ENCODE measurements at regions not wholly inside any gene's neighbourhood (a gene's known extent, or its start where the extent isn't known, plus 50 kb on each side); places are given as distances from the start of the nearest gene placed in this dataset.

DNA sequence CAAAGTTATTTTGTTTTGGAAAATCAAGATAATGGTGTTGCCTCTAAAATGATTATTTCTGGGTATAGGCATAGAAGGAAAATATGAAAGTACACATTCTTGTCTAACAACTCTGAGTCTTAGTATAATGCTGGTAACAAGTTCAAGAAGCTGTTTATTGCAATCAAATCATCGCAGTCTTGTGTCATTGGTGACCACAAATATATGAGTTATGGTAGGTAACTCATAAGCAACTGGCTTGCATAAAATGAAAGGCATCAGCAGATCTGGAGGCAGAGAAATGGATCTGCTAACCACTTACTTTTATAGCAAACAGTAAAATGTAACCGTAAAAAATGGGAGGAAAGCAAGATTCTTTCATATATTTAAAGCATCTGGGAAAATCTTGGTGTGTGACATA lies 156.2 kb upstream of the TCF4 start:
- Histone ChIP-seq H3K27ac (ENCODE audit: low read depth, low read length) (no peak overlapping the region), H4K20me1 (ENCODE audit: insufficient read depth, low read length) (no peaks in the 10 kb centered on the region), H2AFZ (ENCODE audit: low read length) (no peak overlapping the region), H3K79me2 (ENCODE audit: insufficient read depth, low read length) (no peaks in the 10 kb centered on the region), H3K4me2 (ENCODE audit: insufficient read depth, low read length) (no peak overlapping the region), H3K9me3 (ENCODE audit: low read depth, low read length) (no peaks in the 10 kb centered on the region), H3K27me3 (ENCODE audit: insufficient read depth, low read length) (no peaks in the 10 kb centered on the region), H3K4me1 (ENCODE audit: insufficient read depth, low read length) (no peaks in the 10 kb centered on the region), H3K4me3 (ENCODE audit: insufficient read depth, low read length) (no peak overlapping the region), H3K36me3 (ENCODE audit: insufficient read depth, low read length) (no peaks in the 10 kb centered on the region)
- DNase-seq (ENCODE audit: insufficient read length, low spot score, missing footprints), result no peak
- no peak for TF ChIP-seq CTCF (IDR thresholded peaks at IDR 0.05; ENCODE audit: extremely low read depth, low read depth, low read length)

DNA sequence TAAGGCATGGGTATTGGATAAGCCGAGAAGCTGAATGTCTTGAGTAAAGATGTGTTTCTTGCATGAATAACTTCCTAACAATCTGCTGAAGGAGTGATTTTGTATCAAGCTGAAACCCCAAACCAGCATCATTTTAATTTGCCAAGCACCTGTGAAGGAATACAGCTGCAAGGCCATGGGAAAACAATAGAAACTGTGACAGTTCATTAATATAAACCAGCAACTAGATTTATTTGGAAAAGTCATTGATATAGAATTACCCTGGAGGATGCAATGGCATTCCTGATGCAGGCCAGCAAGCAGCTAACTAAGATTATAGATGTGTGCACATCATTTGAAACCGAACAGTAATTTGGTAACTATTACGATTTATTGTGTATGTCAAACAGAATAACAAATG lies 155.7 kb upstream of the TCF4 start:
- no peaks in the 10 kb centered on the region for H3K27me3 ChIP-seq (ENCODE audit: insufficient read depth, low read length)

GRCh38 chr18:55743133-55743532 lies 155.1 kb upstream of the TCF4 start:
- Histone ChIP-seq H3K4me3 (ENCODE audit: insufficient read depth, low read length) (no peak overlapping the region), H3K4me2 (ENCODE audit: insufficient read depth, low read length) (no peak overlapping the region), H3K4me1 (ENCODE audit: insufficient read depth, low read length) (no peaks in the 10 kb centered on the region), H4K20me1 (ENCODE audit: insufficient read depth, low read length) (no peaks in the 10 kb centered on the region), H3K27ac (ENCODE audit: low read depth, low read length) (no peak overlapping the region), H3K9me3 (ENCODE audit: low read depth, low read length) (no peaks in the 10 kb centered on the region), H2AFZ (ENCODE audit: low read length) (no peak overlapping the region), H3K27me3 (ENCODE audit: insufficient read depth, low read length) (no peaks in the 10 kb centered on the region), H3K79me2 (ENCODE audit: insufficient read depth, low read length) (no peaks in the 10 kb centered on the region), H3K36me3 (ENCODE audit: insufficient read depth, low read length) (no peaks in the 10 kb centered on the region)
- DNase-seq (ENCODE audit: insufficient read length, low spot score, missing footprints), result no peak
- TF ChIP-seq CTCF (IDR thresholded peaks at IDR 0.05; ENCODE audit: extremely low read depth, low read depth, low read length), result no peak

More for the DNA sequence above, 155.7 kb upstream of the TCF4 start:
- no peak for DNase-seq (ENCODE audit: insufficient read length, low spot score, missing footprints)
- H3K4me2 ChIP-seq (ENCODE audit: insufficient read depth, low read length), result no peak overlapping the region
- H3K27ac ChIP-seq (ENCODE audit: low read depth, low read length), result no peak overlapping the region
- no peak overlapping the region for H3K4me3 ChIP-seq (ENCODE audit: insufficient read depth, low read length)
- TF ChIP-seq CTCF (IDR thresholded peaks at IDR 0.05; ENCODE audit: extremely low read depth, low read depth, low read length), result no peak
- no peaks in the 10 kb centered on the region for H3K79me2 ChIP-seq (ENCODE audit: insufficient read depth, low read length)
- H3K36me3 ChIP-seq (ENCODE audit: insufficient read depth, low read length), result no peaks in the 10 kb centered on the region
- H4K20me1 ChIP-seq (ENCODE audit: insufficient read depth, low read length), result no peaks in the 10 kb centered on the region
- no peak overlapping the region for H2AFZ ChIP-seq (ENCODE audit: low read length)
- H3K4me1 ChIP-seq (ENCODE audit: insufficient read depth, low read length), result no peaks in the 10 kb centered on the region
- H3K9me3 ChIP-seq (ENCODE audit: low read depth, low read length), result no peaks in the 10 kb centered on the region

DNA sequence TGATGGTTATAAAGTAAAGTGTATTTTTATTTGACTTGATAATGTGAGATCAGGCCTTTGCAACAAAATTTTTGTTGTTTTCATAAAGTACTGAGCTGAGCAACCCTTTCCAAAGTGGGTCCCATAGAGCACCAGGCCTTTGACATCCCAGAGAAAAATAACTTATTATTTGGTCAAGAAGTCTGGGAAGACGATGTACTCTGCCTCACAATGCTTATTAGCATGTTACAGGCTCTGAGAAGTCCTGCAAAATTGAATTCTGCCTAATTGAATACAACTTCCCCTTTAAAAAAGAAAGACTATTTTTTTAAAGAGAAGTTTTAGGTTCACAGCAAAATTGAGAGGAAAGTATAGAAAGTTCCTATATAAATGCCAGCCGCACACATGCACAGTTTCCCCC lies 151.5 kb upstream of the TCF4 start:
- Histone ChIP-seq H3K79me2 (ENCODE audit: insufficient read depth, low read length) (no peaks in the 10 kb centered on the region), H3K9me3 (ENCODE audit: low read depth, low read length) (no peaks in the 10 kb centered on the region), H3K36me3 (ENCODE audit: insufficient read depth, low read length) (no peaks in the 10 kb centered on the region), H3K4me3 (ENCODE audit: insufficient read depth, low read length) (no peak overlapping the region), H3K4me2 (ENCODE audit: insufficient read depth, low read length) (no peak overlapping the region), H3K27ac (ENCODE audit: low read depth, low read length) (no peak overlapping the region), H3K4me1 (ENCODE audit: insufficient read depth, low read length) (no peaks in the 10 kb centered on the region), H4K20me1 (ENCODE audit: insufficient read depth, low read length) (no peaks in the 10 kb centered on the region), H2AFZ (ENCODE audit: low read length) (no peak overlapping the region), H3K27me3 (ENCODE audit: insufficient read depth, low read length) (no peaks in the 10 kb centered on the region)
- TF ChIP-seq CTCF (IDR thresholded peaks at IDR 0.05; ENCODE audit: extremely low read depth, low read depth, low read length), result no peak
- no peak for DNase-seq (ENCODE audit: insufficient read length, low spot score, missing footprints)

All from osteoblast (primary cell).